GM12801 (cell line): ENCODE measurements at regions not wholly inside any gene's neighbourhood (a gene's known extent, or its start where the extent isn't known, plus 50 kb on each side); places are given as distances from the start of the nearest gene placed in this dataset.

Experiments
- TF ChIP-seq, protein P1 (sequence below): IDR thresholded peaks from one replicate; pipeline ENCODE4 v1.5.1; 2011; ENCODE audit warnings: control low read depth; ENCODE audit not compliant: insufficient read length; ENCODE audit errors: extremely low read depth

DNA sequence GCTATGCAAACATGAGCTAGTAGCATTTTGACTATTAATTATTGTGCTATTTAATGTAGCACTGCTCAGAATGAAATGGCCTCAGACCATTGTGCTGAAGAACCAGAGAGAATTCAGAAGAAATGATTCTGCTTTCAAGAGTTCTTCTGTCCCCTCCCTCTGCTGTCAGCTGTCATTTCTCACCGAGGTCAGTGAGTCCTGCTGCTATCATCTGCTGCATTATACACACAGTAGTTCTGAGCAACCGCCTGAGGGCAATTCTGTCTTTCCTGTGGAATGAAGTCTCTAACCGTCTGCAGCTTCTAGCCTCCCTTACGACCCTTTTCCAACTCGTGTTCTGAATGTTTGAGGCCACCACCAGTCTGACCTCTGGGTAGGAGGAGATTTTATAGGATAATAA lies 249.4 kb downstream of the HNRNPD start:
- TF ChIP-seq, protein P1, sequence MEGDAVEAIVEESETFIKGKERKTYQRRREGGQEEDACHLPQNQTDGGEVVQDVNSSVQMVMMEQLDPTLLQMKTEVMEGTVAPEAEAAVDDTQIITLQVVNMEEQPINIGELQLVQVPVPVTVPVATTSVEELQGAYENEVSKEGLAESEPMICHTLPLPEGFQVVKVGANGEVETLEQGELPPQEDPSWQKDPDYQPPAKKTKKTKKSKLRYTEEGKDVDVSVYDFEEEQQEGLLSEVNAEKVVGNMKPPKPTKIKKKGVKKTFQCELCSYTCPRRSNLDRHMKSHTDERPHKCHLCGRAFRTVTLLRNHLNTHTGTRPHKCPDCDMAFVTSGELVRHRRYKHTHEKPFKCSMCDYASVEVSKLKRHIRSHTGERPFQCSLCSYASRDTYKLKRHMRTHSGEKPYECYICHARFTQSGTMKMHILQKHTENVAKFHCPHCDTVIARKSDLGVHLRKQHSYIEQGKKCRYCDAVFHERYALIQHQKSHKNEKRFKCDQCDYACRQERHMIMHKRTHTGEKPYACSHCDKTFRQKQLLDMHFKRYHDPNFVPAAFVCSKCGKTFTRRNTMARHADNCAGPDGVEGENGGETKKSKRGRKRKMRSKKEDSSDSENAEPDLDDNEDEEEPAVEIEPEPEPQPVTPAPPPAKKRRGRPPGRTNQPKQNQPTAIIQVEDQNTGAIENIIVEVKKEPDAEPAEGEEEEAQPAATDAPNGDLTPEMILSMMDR, result no peak

DNA sequence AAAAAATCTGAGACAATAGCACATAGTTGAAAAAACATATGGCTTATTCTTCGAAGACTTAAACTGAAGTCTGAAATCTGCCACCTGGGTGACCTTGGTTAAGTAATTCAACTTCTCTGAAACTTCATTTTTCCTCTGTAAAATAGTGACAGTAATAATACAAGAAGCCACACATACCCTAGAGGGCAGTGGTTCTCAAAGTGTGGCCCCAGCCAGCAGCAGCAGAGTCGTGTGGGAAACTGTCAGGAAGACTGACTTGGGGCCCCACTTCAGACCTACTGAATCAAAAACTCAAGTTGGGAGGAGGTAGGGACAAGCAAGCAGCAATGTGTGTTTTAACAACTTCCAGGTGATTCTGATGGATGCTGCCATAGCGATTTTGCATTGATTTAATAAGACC lies 249.9 kb downstream of the HNRNPD start:
- TF ChIP-seq, protein P1, result no peak

DNA sequence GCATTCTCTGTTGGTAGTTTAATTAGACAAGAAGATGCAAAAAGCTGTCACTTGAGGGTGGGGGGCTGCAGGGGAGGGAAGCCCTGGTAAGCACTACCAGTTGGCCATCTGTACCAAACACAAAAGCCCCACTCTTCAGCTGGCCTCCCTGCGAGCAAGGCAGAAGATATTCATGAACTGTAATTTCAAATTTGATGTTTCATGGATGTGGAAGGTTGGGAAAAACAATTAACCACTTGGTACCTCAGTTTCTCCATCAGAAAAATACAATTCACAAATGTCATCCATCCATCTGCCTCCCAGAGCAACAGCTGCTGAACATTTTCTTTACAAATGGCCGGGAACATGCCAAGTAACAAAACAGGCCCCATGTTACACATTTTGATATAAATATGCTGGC lies 265.3 kb downstream of the HNRNPD start:
- TF ChIP-seq, protein P1, result no peak

DNA sequence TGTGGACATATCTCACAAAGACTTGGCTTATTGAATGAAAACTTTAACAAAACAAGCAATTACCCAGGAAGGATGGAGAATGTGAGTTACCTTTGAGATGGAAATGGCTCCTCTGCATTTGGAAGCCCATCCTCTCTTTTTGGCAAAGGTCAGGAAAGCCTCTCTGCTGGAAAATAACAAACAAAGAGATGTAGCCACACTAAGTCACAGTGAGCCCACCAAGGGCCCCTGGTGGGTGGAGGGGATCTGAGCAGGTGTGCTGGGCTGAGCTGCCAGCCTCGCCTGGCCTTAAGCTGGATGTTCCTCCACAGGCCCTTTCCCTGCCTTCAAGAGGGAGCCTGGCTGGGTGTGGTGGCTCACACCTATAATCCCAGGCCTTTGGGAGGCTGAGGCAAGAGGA lies 269.2 kb downstream of the HNRNPD start:
- TF ChIP-seq, protein P1, result no peak

DNA sequence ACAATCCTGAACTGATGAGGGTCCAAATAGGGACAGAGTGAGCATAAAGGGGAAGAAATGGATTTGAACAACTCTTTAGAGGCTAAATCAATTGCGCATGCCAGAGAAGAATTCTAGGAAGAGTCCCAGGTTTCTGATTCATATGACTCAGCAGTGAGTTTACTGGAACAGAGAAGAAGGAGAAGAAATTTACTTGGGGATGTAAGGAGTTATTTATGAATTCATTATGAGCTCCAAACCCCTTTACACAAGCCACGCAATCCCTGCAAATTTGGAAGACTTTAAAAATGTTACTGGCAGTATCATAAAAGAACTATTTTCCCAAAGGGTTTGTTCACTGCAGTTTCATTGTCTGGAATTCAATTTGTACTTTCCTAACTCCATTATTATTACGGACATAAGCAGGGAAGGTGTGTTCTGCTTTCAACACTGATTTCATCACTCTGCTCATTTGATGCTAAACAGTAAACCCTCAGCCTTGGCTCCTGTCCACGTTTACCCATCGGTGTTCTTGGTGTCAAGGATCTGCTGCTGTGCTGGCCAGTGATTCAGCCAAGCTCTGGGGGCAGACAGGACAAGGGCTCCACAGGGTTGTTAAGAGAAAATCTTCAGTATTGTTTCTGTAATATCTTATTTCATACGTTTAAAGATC lies 273.7 kb downstream of the HNRNPD start:
- TF ChIP-seq, protein P1, result no peak

DNA sequence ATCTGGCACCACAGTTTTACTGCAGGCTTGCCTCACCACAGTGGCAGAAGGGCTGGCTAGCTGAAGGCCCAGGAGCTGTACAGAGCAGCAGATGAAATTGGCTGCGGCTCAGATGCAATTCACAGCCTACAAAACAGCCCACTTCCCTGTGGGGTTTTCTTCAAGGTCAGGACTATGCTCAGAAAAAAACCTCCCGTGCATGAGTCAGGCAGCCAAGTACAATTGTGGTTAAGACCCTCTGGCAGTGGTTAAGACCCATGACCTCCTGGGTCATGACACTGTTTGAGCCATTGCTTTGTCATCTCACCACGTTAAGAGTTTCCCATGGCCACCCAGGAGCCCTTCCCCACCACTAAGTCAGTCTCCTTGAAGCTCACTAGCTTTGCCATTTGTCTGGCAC lies 276.3 kb downstream of the HNRNPD start:
- TF ChIP-seq, protein P1, result no peak

DNA sequence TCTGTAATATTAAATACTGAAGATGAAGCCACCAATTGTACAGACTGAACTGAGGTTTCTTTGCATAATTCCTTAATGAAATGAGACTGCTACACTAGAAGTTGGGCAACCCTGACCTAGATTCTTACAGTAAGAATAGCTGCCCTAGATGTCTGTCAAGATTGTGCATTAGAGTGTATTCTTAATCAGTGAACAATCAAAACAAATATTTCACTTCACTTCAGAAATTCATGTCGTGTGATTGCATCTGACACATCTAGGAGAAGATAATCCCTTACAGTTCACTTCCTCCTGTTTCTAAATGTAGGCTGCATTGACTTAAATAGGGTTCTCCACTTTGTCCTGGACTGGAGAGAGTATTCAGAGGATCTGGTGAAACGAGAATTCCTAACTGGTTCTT lies 283.1 kb downstream of the HNRNPD start:
- TF ChIP-seq, protein P1, result no peak
